ENCODE measurements at regions not wholly inside any gene's neighbourhood (a gene's known extent, or its start where the extent isn't known, plus 50 kb on each side); places are given as distances from the start of the nearest gene placed in this dataset.

DNA sequence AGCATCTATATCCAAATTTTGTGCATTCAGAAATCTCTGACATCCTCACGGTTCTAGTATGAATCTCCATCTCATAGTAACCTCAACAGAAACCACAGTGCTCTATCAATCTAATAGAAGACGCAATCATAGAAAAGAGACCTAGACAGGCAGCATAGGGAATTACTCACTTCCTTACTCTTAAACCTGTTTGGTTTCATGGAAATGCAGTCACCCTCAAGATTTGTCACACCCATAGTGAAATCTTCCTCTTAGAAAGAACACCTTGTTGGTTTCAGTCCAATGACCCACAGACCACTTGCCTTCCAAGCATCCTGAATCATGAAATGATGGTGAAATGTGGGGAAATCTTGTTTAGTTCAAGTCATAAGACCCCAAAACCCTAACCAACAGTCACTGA is 166.1 kb upstream of the PRDM1 start:
- H3K36me3 ChIP-seq = no peaks in the 10 kb centered on the region
- H3K4me1 ChIP-seq = no peaks in the 10 kb centered on the region
- no peaks in the 10 kb centered on the region for H3K9me3 ChIP-seq
- TF ChIP-seq, protein P1, sequence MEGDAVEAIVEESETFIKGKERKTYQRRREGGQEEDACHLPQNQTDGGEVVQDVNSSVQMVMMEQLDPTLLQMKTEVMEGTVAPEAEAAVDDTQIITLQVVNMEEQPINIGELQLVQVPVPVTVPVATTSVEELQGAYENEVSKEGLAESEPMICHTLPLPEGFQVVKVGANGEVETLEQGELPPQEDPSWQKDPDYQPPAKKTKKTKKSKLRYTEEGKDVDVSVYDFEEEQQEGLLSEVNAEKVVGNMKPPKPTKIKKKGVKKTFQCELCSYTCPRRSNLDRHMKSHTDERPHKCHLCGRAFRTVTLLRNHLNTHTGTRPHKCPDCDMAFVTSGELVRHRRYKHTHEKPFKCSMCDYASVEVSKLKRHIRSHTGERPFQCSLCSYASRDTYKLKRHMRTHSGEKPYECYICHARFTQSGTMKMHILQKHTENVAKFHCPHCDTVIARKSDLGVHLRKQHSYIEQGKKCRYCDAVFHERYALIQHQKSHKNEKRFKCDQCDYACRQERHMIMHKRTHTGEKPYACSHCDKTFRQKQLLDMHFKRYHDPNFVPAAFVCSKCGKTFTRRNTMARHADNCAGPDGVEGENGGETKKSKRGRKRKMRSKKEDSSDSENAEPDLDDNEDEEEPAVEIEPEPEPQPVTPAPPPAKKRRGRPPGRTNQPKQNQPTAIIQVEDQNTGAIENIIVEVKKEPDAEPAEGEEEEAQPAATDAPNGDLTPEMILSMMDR (IDR thresholded peaks at IDR 0.05; ENCODE audit: low read depth, low read length) = no peak
- no peak overlapping the region for H3K4me3 ChIP-seq (ENCODE audit: low read depth, low read length)
- no peak for DNase-seq
- H3K27me3 ChIP-seq = peaks cover 7% of the 10 kb centered on the region

GRCh38 chr6:105917038-105917695 is 169.0 kb upstream of the PRDM1 start:
- Histone ChIP-seq H3K4me1 (no peaks in the 10 kb centered on the region), H3K36me3 (no peaks in the 10 kb centered on the region)
- no peak for DNase-seq

GRCh38 chr6:105911106-105911629 is 175.0 kb upstream of the PRDM1 start:
- TF ChIP-seq, protein P1 (IDR thresholded peaks at IDR 0.05; ENCODE audit: low read depth, low read length) = no peak
- DNase-seq = no peak
- Histone ChIP-seq H3K27me3 (peaks cover 10% of the 10 kb centered on the region), H3K9me3 (no peaks in the 10 kb centered on the region), H3K4me3 (ENCODE audit: low read depth, low read length) (no peak overlapping the region), H3K36me3 (no peaks in the 10 kb centered on the region), H3K4me1 (no peaks in the 10 kb centered on the region)

More at GRCh38 chr6:105917038-105917695, 169.0 kb upstream of the PRDM1 start:
- TF ChIP-seq, protein P1 (IDR thresholded peaks at IDR 0.05; ENCODE audit: low read depth, low read length) = no peak
- no peak overlapping the region for H3K4me3 ChIP-seq (ENCODE audit: low read depth, low read length)
- H3K27me3 ChIP-seq = peaks cover 7% of the 10 kb centered on the region
- no peaks in the 10 kb centered on the region for H3K9me3 ChIP-seq

- Histone ChIP-seq H3K4me1 (no peaks in the 10 kb centered on the region), H3K4me3 (ENCODE audit: low read depth, low read length) (no peak overlapping the region), H3K27me3 (peaks cover 8% of the 10 kb centered on the region), H3K9me3 (no peaks in the 10 kb centered on the region), H3K36me3 (no peaks in the 10 kb centered on the region)
- TF ChIP-seq, protein P1 (IDR thresholded peaks at IDR 0.05; ENCODE audit: low read depth, low read length) = no peak
- DNase-seq = no peak
These were observed 177.0 kb upstream of the PRDM1 start for GRCh38 chr6:105909106-105909505.

- no peaks in the 10 kb centered on the region for H3K4me1 ChIP-seq
- H3K4me3 ChIP-seq (ENCODE audit: low read depth, low read length) = no peak overlapping the region
- H3K36me3 ChIP-seq = no peaks in the 10 kb centered on the region
- TF ChIP-seq, protein P1 (IDR thresholded peaks at IDR 0.05; ENCODE audit: low read depth, low read length) = no peak
- DNase-seq = no peak
- peaks cover 8% of the 10 kb centered on the region for H3K27me3 ChIP-seq
- H3K9me3 ChIP-seq = no peaks in the 10 kb centered on the region
These were observed 178.1 kb upstream of the PRDM1 start for GRCh38 chr6:105907991-105908390.

GRCh38 chr6:105907301-105907700 is 178.8 kb upstream of the PRDM1 start:
- no peak for DNase-seq

More at GRCh38 chr6:105907301-105907700, 178.8 kb upstream of the PRDM1 start:
- H3K9me3 ChIP-seq = no peaks in the 10 kb centered on the region
- no peaks in the 10 kb centered on the region for H3K4me1 ChIP-seq
- TF ChIP-seq, protein P1 (IDR thresholded peaks at IDR 0.05; ENCODE audit: low read depth, low read length) = no peak
- no peaks in the 10 kb centered on the region for H3K36me3 ChIP-seq
- H3K4me3 ChIP-seq (ENCODE audit: low read depth, low read length) = no peak overlapping the region
- H3K27me3 ChIP-seq = peaks cover 8% of the 10 kb centered on the region
